ENCODE measurements at regions not wholly inside any gene's neighbourhood (a gene's known extent, or its start where the extent isn't known, plus 50 kb on each side); places are given as distances from the start of the nearest gene placed in this dataset.

GRCh38 chr7:17020250-17020649 is 138.5 kb upstream of the AGR3 start:
- no peak for DNase-seq (ENCODE audit: low spot score)

DNA sequence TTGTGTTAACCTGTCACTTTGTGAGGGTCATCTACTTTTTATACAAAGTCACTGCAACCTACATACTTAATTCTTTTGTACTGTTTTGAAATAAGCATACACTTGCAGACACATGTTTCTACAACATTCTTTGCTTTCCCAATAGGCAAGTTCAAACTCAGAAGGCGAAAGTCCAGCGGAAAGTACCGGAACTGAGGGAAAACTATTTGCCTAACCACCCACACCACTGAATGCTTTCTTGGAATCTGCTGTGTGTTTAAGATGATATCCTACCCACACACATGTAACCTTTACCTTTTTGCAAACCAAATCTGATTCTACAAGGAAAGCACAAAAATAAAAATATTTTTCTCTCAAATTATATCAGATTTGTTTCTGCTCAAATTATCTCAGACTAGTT is 139.4 kb upstream of the AGR3 start:
- no peak for DNase-seq (ENCODE audit: low spot score)

DNA sequence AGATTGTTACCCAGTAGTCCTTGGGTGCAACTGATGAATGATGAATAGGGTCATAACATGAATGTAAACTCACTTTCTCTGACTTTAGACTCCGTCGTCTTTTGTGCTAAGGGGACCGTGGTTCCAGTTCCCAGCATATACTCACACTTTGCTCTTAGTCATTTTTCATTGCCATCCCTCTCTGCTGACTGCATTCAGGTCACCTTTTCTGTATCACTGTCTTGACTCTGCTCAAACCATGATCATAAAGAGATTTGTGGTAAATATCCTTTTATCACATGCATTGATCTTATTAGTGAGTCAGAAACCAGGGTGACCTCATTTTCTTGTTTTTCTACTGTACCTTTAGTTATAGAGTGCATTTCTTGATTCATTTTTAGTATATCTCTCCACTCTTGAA is 141.1 kb upstream of the AGR3 start:
- DNase-seq (ENCODE audit: low spot score) = no peak

DNA sequence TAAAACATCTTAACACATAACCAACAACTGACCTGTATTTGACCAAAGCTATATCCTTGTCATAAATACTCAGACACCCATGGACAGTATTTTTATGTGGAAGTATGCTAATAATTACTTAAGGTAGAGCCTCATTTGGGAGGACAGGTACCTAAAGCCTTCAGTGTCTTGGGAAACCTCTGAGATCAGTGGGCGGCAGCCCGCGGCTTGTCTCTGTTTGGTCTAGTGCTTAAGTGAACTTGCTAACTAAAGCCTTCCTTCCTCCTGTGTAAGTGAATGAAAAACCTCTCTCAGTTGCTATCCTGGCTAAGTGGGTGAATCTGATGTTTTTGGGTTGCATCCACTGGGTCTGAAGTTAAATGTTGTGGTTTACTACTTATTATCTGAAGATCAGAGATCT is 144.5 kb upstream of the AGR3 start:
- DNase-seq (ENCODE audit: low spot score) = no peak

GRCh38 chr7:17027143-17027788 is 145.5 kb upstream of the AGR3 start:
- DNase-seq (ENCODE audit: low spot score) = no peak

- DNase-seq (ENCODE audit: low spot score) = no peak
Observed at GRCh38 chr7:17027789-17028152, 146.0 kb upstream of the AGR3 start.

DNA sequence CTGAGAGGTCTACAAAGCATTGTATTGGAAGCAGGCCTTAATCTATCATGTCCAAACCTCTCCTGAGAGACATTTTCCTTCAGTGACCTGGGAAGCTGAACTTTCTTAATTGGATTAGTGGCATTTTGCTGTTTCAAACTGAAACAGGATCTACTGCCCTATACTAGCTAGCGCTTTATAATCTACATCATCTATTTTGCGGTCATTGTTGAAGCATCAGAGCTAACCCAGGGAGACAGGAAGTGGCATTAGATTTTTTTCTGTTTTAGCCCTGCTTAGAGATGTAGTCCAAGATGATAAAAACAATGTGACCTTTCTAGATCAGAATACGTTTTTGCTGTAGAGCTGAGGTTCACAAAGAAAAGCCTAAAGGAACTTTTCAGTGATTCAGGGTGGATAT is 147.4 kb upstream of the AGR3 start:
- DNase-seq (ENCODE audit: low spot score) = no peak

GRCh38 chr7:17030559-17030958 is 148.8 kb upstream of the AGR3 start:
- DNase-seq (ENCODE audit: low spot score) = peak; percentile 55

DNA sequence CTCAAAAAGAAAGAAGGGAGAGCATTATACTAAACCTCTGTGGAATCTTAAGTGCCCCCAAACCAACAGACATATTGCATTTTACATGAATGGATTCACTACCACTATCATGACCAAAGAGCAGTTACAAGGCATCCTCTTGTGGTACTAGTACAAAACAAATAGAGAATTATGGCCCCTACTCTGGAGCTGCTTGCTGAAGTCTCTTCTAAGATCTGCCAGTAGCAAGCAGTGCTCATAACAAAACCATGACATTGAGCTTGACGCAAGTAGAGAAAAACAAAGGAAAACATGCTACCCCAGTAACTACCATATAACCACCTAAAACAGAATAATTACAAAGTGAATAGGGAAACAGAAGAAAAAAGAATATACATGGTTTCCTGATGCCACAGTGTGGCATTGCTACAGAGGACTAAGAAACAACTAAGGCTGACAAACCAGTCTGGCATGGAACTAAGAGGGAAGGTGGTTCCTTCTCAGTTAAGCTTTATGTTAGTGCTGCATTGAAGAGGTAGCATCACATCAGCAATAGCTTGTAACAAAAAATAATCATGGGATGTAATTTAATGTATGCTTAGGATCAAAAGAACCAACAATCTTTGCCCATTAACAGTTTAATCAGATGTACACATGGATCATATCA is 150.2 kb upstream of the AGR3 start:
- DNase-seq (ENCODE audit: low spot score) = no peak

DNA sequence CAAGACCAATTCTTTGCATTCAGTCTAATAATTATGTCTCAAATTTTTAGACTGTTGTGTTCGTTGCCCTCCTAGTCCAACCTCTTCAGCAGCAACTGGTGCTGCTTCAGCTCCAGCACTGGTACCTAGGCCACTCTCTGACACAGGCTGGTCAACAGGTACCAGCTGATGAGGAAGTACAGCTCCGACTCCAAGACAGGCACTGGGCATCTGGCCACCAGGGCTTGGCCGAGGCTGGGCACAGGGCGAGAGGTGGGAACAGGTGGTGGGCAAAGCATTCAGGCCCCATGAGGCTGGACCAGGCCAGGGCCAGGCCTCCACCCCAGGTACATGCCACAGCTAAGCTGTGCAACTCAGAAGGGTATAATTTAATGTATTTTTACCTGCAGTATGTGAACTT is 151.5 kb upstream of the AGR3 start:
- no peak for DNase-seq (ENCODE audit: low spot score)

- no peak for DNase-seq (ENCODE audit: low spot score)
Observed at GRCh38 chr7:17036584-17036983, 154.8 kb upstream of the AGR3 start.

DNA sequence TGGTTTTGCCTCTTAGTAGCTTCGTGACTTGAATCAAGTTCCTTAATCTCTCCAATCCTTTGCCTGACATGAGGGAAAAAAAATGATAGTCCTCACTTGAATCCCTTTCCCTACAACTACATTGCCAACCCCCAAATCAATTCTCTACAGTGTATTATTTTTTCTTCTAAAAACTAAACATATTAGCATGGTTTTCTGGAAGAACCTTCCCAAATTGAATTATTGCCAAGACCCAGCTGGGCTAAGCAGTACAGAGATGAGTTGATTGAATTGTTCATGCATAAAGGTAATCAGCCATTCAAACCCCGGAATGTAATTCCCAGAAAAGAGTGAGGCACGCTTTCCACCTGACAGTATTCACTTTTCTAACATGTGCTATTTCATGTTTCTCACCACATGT is 155.6 kb upstream of the AGR3 start:
- DNase-seq (ENCODE audit: low spot score) = no peak

DNA sequence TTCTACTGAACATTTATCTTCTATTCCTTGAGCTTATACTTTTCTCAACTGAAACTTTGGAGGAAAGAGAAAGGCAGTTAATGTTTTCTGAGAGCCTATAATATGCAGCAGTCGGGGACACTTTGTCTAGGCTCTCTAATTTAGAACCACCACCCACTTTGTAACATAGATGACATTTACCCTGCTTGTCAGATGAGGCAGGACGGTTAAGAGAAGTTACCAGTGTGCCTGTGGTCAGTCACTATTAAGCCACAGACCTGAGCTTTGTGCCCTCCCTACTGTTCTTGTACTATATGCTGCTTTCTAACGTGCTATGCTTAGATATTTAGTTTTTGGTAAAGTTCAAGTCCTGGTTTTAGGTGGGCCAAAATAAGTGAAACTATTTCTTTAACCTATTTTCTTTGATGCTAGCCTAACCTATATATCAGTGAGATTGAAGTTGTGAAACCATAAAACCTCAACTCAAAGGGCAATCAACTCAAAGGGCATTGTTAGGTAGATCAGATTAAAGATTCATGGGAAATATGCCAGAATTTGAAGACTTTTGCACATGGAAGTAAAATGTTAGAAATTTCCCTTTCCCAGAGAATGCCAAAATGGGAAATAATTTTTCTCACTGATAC is 156.5 kb upstream of the AGR3 start:
- DNase-seq (ENCODE audit: low spot score) = no peak

GRCh38 chr7:17038783-17039170 is 157.0 kb upstream of the AGR3 start:
- no peak for DNase-seq (ENCODE audit: low spot score)

GRCh38 chr7:17039372-17039771 is 157.6 kb upstream of the AGR3 start:
- no peak for DNase-seq (ENCODE audit: low spot score)

DNA sequence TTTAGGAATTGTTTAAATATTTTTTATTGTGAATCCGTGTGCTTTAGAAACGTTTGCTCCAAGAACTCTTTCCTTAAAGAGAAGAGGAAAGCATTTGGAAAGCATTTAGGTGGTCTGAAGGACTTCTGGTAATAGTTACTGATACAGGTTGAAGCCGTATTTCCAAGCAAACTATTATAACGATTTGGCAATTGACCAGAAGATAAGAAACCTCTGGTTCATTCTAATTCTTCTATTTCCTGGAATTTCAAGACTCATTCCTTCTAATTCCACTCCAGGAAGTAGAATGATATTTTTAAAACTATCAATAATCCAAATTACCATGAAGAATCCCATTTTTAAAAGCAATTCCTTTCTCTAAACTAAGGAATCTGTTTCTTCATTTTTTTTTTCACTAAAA is 158.9 kb upstream of the AGR3 start:
- no peak for DNase-seq (ENCODE audit: low spot score)

DNA sequence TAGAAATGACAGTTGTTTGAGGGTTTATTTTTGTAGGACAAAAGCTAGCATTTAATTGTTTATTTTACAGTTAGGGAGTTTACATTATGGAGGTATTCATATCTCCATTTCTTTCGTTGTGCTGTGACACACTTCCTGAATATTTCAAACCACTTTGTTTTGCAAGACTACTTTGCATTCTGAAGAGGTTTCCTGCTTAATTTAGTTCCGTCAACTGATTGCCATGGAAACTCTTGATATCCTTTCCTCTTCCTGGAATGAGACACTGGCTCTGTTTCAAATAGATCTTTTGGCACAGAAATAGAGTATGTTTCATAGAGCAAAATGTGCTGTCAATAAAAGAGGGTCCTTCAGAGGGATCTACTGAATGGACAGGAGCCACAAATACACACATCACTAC is 159.5 kb upstream of the AGR3 start:
- DNase-seq (ENCODE audit: low spot score) = peak; percentile 95

DNA sequence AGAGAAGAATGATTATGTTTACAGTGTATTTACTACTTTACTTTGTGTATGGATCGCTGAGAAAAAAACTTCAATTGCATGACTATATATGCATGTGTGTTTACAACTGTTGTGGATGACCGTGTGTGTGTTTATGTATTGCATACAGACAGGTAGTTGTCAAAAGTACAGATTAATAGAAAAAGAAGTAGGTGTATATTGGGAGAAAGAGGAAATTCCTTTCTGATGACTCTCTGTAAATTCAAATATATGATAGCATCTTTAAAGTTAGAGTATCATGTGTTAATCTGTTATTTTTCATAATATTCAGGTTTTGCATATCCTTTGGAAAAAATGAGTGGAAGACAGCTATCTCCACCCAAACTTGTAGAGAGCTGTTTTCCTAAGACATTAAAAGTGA is 160.4 kb upstream of the AGR3 start:
- DNase-seq (ENCODE audit: low spot score) = peak; percentile 59

GRCh38 chr7:17043012-17043877 is 161.5 kb upstream of the AGR3 start:
- DNase-seq (ENCODE audit: low spot score) = peak; percentile 51

- no peak for DNase-seq (ENCODE audit: low spot score)
Observed at GRCh38 chr7:17044396-17044795, 162.6 kb upstream of the AGR3 start.

DNA sequence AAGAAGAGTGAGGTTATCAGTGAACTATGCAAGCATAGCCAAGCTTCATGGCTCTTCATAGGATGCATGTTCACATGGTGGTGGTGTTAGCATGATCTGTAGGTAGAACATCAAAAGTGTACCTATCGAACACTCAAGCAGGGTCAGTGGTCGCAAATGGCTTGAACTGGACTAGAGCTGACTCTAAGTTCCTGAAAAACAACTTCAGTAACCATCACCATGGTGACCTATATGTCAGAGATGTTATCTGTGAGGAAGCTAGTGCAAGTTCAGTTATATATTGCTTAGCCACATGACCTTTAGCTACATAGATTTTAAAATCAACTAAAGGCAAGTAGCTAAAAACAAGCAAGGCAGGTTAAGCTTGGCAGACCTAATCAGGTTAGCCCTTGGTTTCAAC is 163.1 kb upstream of the AGR3 start:
- DNase-seq (ENCODE audit: low spot score) = no peak

GRCh38 chr7:17046259-17046658 is 164.5 kb upstream of the AGR3 start:
- DNase-seq (ENCODE audit: low spot score) = peak; percentile 63

GRCh38 chr7:17046666-17047065 is 164.9 kb upstream of the AGR3 start:
- DNase-seq (ENCODE audit: low spot score) = no peak
